ENCODE measurements at regions not wholly inside any gene's neighbourhood (a gene's known extent, or its start where the extent isn't known, plus 50 kb on each side); places are given as distances from the start of the nearest gene placed in this dataset.

DNA sequence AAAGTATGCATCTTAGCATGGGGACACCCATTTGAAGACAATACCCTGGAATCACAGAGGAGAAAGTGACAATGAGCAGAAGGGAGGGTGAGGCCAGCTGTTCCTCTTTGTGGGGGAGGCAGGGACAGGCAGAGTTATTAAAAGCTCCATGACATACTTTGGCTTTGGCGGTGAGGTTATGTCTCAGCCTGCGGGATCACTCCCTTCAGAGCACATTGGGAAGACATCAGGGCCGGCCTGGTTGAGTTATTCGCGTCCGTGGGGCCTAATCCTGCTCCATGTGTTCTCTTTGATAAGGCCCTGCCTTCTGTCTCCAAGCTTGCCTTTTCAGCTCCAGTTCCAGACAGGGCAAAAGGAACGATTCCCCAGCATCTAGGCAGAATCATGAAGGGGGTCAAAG lies 98.8 kb upstream of the NTF3 start:
- POLR2A ChIA-PET: no interaction called here
- no peaks in the 10 kb centered on the region for H3K79me2 ChIP-seq (ENCODE audit: insufficient read depth)
- no peaks in the 10 kb centered on the region for H3K9me3 ChIP-seq
- H3K4me1 ChIP-seq (ENCODE audit: control insufficient read depth in 1 of 2, insufficient read depth in 2 of 2, low read depth in 1 of 2, low read length in 1 of 2): no peaks in the 10 kb centered on the region
- H2AFZ ChIP-seq (ENCODE audit: low read depth): no peak overlapping the region
- H3F3A ChIP-seq (replicated peaks; ENCODE audit: insufficient read depth): no peaks in the 10 kb centered on the region
- CTCF ChIA-PET: no interaction called here
- WGBS (ENCODE audit: low lambda C conversion rate): 66% methylated on average over 7 of the region's 7 CpGs
- no peaks in the 10 kb centered on the region for H3K9me2 ChIP-seq
- TF ChIP-seq POLR2AphosphoS5 (IDR thresholded peaks at IDR 0.05; ENCODE audit: low read depth, low read length): no peak
- no peak for TF ChIP-seq TCF12 (IDR thresholded peaks at IDR 0.05)
- TF ChIP-seq NRF1 (IDR thresholded peaks at IDR 0.05; ENCODE audit: low read depth, low read length): no peak
- no peak for TF ChIP-seq ELF1 (IDR thresholded peaks at IDR 0.05)
- TF ChIP-seq RXRA (IDR thresholded peaks at IDR 0.05; ENCODE audit: borderline replicate concordance, low read depth): no peak
- TF ChIP-seq CHD2 (IDR thresholded peaks at IDR 0.05; ENCODE audit: low read length, partially characterized antibody): no peak
- TF ChIP-seq RAD21 (IDR thresholded peaks at IDR 0.05; ENCODE audit: low read length): no peak
- no peak for TF ChIP-seq RCOR1 (IDR thresholded peaks at IDR 0.05; ENCODE audit: low read length)
- TF ChIP-seq RFX5 (IDR thresholded peaks at IDR 0.05; ENCODE audit: low read length): no peak
- TF ChIP-seq, protein P1, sequence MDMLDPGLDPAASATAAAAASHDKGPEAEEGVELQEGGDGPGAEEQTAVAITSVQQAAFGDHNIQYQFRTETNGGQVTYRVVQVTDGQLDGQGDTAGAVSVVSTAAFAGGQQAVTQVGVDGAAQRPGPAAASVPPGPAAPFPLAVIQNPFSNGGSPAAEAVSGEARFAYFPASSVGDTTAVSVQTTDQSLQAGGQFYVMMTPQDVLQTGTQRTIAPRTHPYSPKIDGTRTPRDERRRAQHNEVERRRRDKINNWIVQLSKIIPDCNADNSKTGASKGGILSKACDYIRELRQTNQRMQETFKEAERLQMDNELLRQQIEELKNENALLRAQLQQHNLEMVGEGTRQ (IDR thresholded peaks at IDR 0.05; ENCODE audit: borderline replicate concordance, low read depth, low read length): no peak
- TF ChIP-seq FOXM1 (IDR thresholded peaks at IDR 0.05; ENCODE audit: low read depth): no peak
- TF ChIP-seq, protein P2, sequence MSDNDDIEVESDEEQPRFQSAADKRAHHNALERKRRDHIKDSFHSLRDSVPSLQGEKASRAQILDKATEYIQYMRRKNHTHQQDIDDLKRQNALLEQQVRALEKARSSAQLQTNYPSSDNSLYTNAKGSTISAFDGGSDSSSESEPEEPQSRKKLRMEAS (IDR thresholded peaks at IDR 0.05; ENCODE audit: low read depth): no peak
- TF ChIP-seq TAF1 (IDR thresholded peaks at IDR 0.05; ENCODE audit: borderline replicate concordance, low read depth, low read length): no peak
- no peak for TF ChIP-seq NFIC (IDR thresholded peaks at IDR 0.05; ENCODE audit: borderline replicate concordance)
- no peak for TF ChIP-seq SMC3 (IDR thresholded peaks at IDR 0.05; ENCODE audit: low read depth, low read length)
- TF ChIP-seq, protein P3, sequence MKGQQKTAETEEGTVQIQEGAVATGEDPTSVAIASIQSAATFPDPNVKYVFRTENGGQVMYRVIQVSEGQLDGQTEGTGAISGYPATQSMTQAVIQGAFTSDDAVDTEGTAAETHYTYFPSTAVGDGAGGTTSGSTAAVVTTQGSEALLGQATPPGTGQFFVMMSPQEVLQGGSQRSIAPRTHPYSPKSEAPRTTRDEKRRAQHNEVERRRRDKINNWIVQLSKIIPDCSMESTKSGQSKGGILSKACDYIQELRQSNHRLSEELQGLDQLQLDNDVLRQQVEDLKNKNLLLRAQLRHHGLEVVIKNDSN (IDR thresholded peaks at IDR 0.05; ENCODE audit: borderline replicate concordance, low read depth): no peak
- no peaks in the 10 kb centered on the region for H3K27me3 ChIP-seq (ENCODE audit: insufficient read depth)
- no peak overlapping the region for H3K27ac ChIP-seq (ENCODE audit: low read depth in 2 of 2, low read length in 1 of 2)
- no peak overlapping the region for H3K4me3 ChIP-seq (ENCODE audit: low read depth in 2 of 2, low read length in 1 of 2)
- DNase-seq: no peak
- no peaks in the 10 kb centered on the region for H3K36me3 ChIP-seq (replicated peaks in 1 of 2; ENCODE audit: control insufficient read depth in 1 of 2, insufficient read depth in 2 of 2, low read length in 1 of 2)
- H3K9ac ChIP-seq: no peak overlapping the region
- no peak overlapping the region for H3K4me2 ChIP-seq
- no peaks in the 10 kb centered on the region for H4K20me1 ChIP-seq (ENCODE audit: insufficient read depth)

DNA sequence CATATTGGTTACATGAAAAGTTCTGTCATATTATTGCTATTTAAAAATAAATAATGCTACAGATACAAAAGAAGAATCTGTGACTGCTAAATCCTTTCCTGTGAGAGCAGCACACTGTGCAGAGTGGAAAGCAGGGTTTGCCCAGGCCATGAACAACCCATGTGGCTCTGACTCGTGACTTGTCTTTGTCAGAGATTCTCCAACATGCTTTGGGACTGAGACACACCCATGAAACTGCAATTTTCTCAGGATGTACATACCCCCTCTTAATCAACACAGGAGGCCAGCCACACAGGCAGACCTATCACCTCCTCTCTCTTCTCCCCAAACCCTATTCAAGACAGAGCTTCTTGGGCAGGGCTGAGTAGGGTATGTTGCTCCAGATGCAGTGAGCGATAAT lies 96.8 kb upstream of the NTF3 start:
- ChIA-PET POLR2A (no interaction called here), CTCF (no interaction called here)
- no peak overlapping the region for H3K9ac ChIP-seq
- TF ChIP-seq TCF12 (IDR thresholded peaks at IDR 0.05): no peak
- TF ChIP-seq NRF1 (IDR thresholded peaks at IDR 0.05; ENCODE audit: low read depth, low read length): no peak
- TF ChIP-seq EP300 (IDR thresholded peaks at IDR 0.05; ENCODE audit: borderline replicate concordance in 1 of 2, low read depth in 1 of 2, low read length in 1 of 2): no peak
- TF ChIP-seq, protein P3 (IDR thresholded peaks at IDR 0.05; ENCODE audit: borderline replicate concordance, low read depth): no peak
- TF ChIP-seq POLR2AphosphoS5 (IDR thresholded peaks at IDR 0.05; ENCODE audit: low read depth, low read length): no peak
- no peak for TF ChIP-seq RCOR1 (IDR thresholded peaks at IDR 0.05; ENCODE audit: low read length)
- TF ChIP-seq GATA2 (CRISPR knock-in tag; IDR thresholded peaks at IDR 0.05): no peak
- TF ChIP-seq YY1 (IDR thresholded peaks at IDR 0.05; ENCODE audit: low read depth): no peak
- TF ChIP-seq SIN3A (IDR thresholded peaks at IDR 0.05; ENCODE audit: borderline replicate concordance, low read depth, low read length): no peak
- no peak for TF ChIP-seq RAD21 (IDR thresholded peaks at IDR 0.05; ENCODE audit: low read length)
- TF ChIP-seq NFIC (IDR thresholded peaks at IDR 0.05; ENCODE audit: borderline replicate concordance): no peak
- TF ChIP-seq, protein P4, sequence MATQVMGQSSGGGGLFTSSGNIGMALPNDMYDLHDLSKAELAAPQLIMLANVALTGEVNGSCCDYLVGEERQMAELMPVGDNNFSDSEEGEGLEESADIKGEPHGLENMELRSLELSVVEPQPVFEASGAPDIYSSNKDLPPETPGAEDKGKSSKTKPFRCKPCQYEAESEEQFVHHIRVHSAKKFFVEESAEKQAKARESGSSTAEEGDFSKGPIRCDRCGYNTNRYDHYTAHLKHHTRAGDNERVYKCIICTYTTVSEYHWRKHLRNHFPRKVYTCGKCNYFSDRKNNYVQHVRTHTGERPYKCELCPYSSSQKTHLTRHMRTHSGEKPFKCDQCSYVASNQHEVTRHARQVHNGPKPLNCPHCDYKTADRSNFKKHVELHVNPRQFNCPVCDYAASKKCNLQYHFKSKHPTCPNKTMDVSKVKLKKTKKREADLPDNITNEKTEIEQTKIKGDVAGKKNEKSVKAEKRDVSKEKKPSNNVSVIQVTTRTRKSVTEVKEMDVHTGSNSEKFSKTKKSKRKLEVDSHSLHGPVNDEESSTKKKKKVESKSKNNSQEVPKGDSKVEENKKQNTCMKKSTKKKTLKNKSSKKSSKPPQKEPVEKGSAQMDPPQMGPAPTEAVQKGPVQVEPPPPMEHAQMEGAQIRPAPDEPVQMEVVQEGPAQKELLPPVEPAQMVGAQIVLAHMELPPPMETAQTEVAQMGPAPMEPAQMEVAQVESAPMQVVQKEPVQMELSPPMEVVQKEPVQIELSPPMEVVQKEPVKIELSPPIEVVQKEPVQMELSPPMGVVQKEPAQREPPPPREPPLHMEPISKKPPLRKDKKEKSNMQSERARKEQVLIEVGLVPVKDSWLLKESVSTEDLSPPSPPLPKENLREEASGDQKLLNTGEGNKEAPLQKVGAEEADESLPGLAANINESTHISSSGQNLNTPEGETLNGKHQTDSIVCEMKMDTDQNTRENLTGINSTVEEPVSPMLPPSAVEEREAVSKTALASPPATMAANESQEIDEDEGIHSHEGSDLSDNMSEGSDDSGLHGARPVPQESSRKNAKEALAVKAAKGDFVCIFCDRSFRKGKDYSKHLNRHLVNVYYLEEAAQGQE (IDR thresholded peaks at IDR 0.05; ENCODE audit: low read depth, low read length): no peak
- no peak for TF ChIP-seq RXRA (IDR thresholded peaks at IDR 0.05; ENCODE audit: borderline replicate concordance, low read depth)
- no peak for TF ChIP-seq EZH2phosphoT487 (IDR thresholded peaks at IDR 0.05; ENCODE audit: borderline replicate concordance, low read depth)
- DNase-seq: no peak
- no peak overlapping the region for H3K27ac ChIP-seq (ENCODE audit: low read depth in 2 of 2, low read length in 1 of 2)
- H3K9me2 ChIP-seq: no peaks in the 10 kb centered on the region
- 38% methylated on average over 1 of the region's 2 CpGs for WGBS (ENCODE audit: low lambda C conversion rate)
- no peaks in the 10 kb centered on the region for H3K79me2 ChIP-seq (ENCODE audit: insufficient read depth)
- no peaks in the 10 kb centered on the region for H3K4me1 ChIP-seq (ENCODE audit: control insufficient read depth in 1 of 2, insufficient read depth in 2 of 2, low read depth in 1 of 2, low read length in 1 of 2)
- no peak overlapping the region for H2AFZ ChIP-seq (ENCODE audit: low read depth)
- no peak overlapping the region for H3K4me2 ChIP-seq
- H3K9me3 ChIP-seq: no peaks in the 10 kb centered on the region
- no peaks in the 10 kb centered on the region for H4K20me1 ChIP-seq (ENCODE audit: insufficient read depth)
- no peaks in the 10 kb centered on the region for H3K27me3 ChIP-seq (ENCODE audit: insufficient read depth)
- no peaks in the 10 kb centered on the region for H3F3A ChIP-seq (replicated peaks; ENCODE audit: insufficient read depth)
- no peaks in the 10 kb centered on the region for H3K36me3 ChIP-seq (replicated peaks in 1 of 2; ENCODE audit: control insufficient read depth in 1 of 2, insufficient read depth in 2 of 2, low read length in 1 of 2)
- no peak overlapping the region for H3K4me3 ChIP-seq (ENCODE audit: low read depth in 2 of 2, low read length in 1 of 2)
